GM13977 (cell line): ENCODE measurements at regions not wholly inside any gene's neighbourhood (a gene's known extent, or its start where the extent isn't known, plus 50 kb on each side); places are given as distances from the start of the nearest gene placed in this dataset.
"Not testable (repeated sequence)": the region's sequence is repeated elsewhere in the genome, so short reads cannot be mapped to it uniquely, and the experiment has no call there.

Source experiments
- DNase-seq: peaks from one replicate; pipeline ENCODE4 v3.0.0; 2012; ENCODE audit warnings: low spot score
- CTCF ChIP-seq: IDR thresholded peaks from 2 replicates; pipeline ENCODE4 v1.5.1; 2012; ENCODE audit warnings: mild to moderate bottlenecking, control low read depth; ENCODE audit not compliant: insufficient read depth; ENCODE audit errors: extremely low read depth, missing control alignments
- in situ Hi-C: fragments of 300-500 bp; cut with MboI; formaldehyde crosslinking; loops from one replicate; pipeline ENCODE4 v1.12.0; 2022; ENCODE audit warnings: low sequenced_read_pairs, low pct_unique_long_range_greater_than_20kb, mixed read lengths, inconsistent platforms; ENCODE audit not compliant: unreplicated experiment

- in situ Hi-C loops: no loop called here
- DNase-seq: no peak
- no peak for TF ChIP-seq CTCF
Observed at GRCh38 chr6:157727629-157728182, 95.3 kb upstream of the SNX9 start.

- TF ChIP-seq CTCF: no peak
- in situ Hi-C loops: no loop called here
- no peak for DNase-seq
Observed at GRCh38 chr6:157728183-157728881, 94.7 kb upstream of the SNX9 start.

GRCh38 chr6:157731221-157731620 is 91.8 kb upstream of the SNX9 start:
- in situ Hi-C loops: no loop called here
- DNase-seq: no peak
- no peak for TF ChIP-seq CTCF

GRCh38 chr6:157732007-157732406 is 91.0 kb upstream of the SNX9 start:
- in situ Hi-C loops: no loop called here
- no peak for DNase-seq
- no peak for TF ChIP-seq CTCF

GRCh38 chr6:157732416-157733161 is 90.5 kb upstream of the SNX9 start:
- DNase-seq: no peak
- TF ChIP-seq CTCF: no peak
- in situ Hi-C loops: no loop called here

- DNase-seq, in situ Hi-C loops: not testable (repeated sequence)
Observed at GRCh38 chr6:157736555-157736954, 86.5 kb upstream of the SNX9 start.
